Type B pancreatic cell (in vitro differentiated cells): ENCODE measurements at regions not wholly inside any gene's neighbourhood (a gene's known extent, or its start where the extent isn't known, plus 50 kb on each side); places are given as distances from the start of the nearest gene placed in this dataset.

Source experiments
- DNase-seq: peaks from one replicate; pipeline ENCODE4 v3.0.0; 2021; ENCODE audit warnings: mixed read lengths; ENCODE audit not compliant: unreplicated experiment; ENCODE audit errors: extremely low spot score
- H3K27ac Mint-ChIP-seq: 2 replicates; pipeline ENCODE4 v1.8.0; 2021; ENCODE audit warnings: mild to moderate bottlenecking, mixed read lengths
- H3K27me3 Mint-ChIP-seq: 2 replicates; pipeline ENCODE4 v1.8.0; 2021; ENCODE audit warnings: mixed read lengths
- H3K36me3 Mint-ChIP-seq: 2 replicates; pipeline ENCODE4 v1.8.0; 2021; ENCODE audit warnings: mixed read lengths
- H3K4me1 Mint-ChIP-seq: one replicate; pipeline ENCODE4 v1.8.0; 2021; ENCODE audit warnings: mixed read lengths; ENCODE audit not compliant: unreplicated experiment
- H3K4me3 Mint-ChIP-seq: 2 replicates; pipeline ENCODE4 v1.8.0; 2021; ENCODE audit warnings: mild to moderate bottlenecking, mixed read lengths
- H3K9me3 Mint-ChIP-seq: 2 replicates; pipeline ENCODE4 v1.8.0; 2021; ENCODE audit warnings: mixed read lengths
- TF ChIP-seq, protein P1 (sequence below): fragments of 200-600 bp; sonication (generic); conservative IDR thresholded peaks from 2 replicates; pipeline ENCODE4 v1.5.0; 2021; ENCODE audit warnings: antibody characterized with exemption, mild to moderate bottlenecking

- Mint-ChIP-seq H3K4me3 (no peak overlapping the region), H3K27me3 (no peaks in the 10 kb centered on the region), H3K4me1 (no peaks in the 10 kb centered on the region), H3K27ac (no peak overlapping the region), H3K36me3 (peaks cover 3% of the 10 kb centered on the region), H3K9me3 (peaks cover 5% of the 10 kb centered on the region)
- no peak for DNase-seq
- TF ChIP-seq, protein P1, sequence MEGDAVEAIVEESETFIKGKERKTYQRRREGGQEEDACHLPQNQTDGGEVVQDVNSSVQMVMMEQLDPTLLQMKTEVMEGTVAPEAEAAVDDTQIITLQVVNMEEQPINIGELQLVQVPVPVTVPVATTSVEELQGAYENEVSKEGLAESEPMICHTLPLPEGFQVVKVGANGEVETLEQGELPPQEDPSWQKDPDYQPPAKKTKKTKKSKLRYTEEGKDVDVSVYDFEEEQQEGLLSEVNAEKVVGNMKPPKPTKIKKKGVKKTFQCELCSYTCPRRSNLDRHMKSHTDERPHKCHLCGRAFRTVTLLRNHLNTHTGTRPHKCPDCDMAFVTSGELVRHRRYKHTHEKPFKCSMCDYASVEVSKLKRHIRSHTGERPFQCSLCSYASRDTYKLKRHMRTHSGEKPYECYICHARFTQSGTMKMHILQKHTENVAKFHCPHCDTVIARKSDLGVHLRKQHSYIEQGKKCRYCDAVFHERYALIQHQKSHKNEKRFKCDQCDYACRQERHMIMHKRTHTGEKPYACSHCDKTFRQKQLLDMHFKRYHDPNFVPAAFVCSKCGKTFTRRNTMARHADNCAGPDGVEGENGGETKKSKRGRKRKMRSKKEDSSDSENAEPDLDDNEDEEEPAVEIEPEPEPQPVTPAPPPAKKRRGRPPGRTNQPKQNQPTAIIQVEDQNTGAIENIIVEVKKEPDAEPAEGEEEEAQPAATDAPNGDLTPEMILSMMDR = no peak
Observed at GRCh38 chr2:212921711-212922110, 229.7 kb downstream of the IKZF2 start.

DNA sequence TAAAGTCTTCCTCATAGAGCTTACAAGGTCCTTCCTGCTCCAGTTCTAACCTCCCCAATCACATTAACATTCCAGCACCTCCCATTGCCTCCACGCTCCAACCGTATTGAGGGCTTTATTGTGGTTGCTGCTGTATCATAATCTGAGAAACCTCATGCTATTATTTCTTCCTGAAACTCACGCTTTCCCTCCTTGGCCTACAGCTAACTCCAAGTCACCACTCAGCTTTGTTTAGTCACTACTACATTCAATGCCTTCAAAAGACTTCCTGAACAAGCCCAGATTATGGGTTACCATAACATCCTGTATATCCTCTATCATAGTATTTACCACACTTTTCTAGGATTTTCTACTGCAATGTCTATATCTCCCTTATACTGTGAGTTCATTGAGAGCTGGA is 230.4 kb downstream of the IKZF2 start:
- Mint-ChIP-seq H3K36me3 (peaks cover 3% of the 10 kb centered on the region), H3K27me3 (no peaks in the 10 kb centered on the region), H3K4me3 (no peak overlapping the region), H3K27ac (peak overlapping the region; percentile 19), H3K4me1 (no peaks in the 10 kb centered on the region), H3K9me3 (peaks cover 5% of the 10 kb centered on the region)
- DNase-seq = no peak
- TF ChIP-seq, protein P1 = no peak

- H3K27me3 Mint-ChIP-seq = no peaks in the 10 kb centered on the region
- H3K4me3 Mint-ChIP-seq = peak overlapping the region; percentile 8
- no peak for DNase-seq
- H3K9me3 Mint-ChIP-seq = peaks cover 5% of the 10 kb centered on the region
- H3K36me3 Mint-ChIP-seq = no peaks in the 10 kb centered on the region
- peak overlapping the region; percentile 86 for H3K27ac Mint-ChIP-seq
- H3K4me1 Mint-ChIP-seq = no peaks in the 10 kb centered on the region
- TF ChIP-seq, protein P1 = no peak
Observed at GRCh38 chr2:212919238-212919637, 232.2 kb downstream of the IKZF2 start.

DNA sequence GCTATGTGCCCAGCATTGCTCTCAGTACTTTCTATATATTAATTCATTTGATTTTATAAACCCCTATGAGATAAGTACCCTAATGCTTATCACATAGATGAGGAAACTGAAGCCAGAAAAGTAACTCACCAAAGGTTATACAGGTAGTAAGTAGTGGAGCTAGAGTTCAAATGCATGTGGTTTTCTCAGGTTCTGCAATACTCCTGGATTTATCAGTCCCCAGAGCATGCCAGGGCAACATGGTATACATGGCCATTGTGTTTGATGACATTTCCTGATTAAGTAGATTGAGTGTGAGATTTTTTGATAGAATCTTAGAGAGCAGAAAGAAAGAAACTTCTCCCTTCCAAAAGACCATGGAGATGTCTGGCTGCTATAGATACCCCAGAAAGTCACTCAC is 233.1 kb downstream of the IKZF2 start:
- H3K4me3 Mint-ChIP-seq = no peak overlapping the region
- H3K27me3 Mint-ChIP-seq = no peaks in the 10 kb centered on the region
- TF ChIP-seq, protein P1 = no peak
- H3K36me3 Mint-ChIP-seq = no peaks in the 10 kb centered on the region
- peaks cover under 1% of the 10 kb centered on the region for H3K4me1 Mint-ChIP-seq
- peaks cover 5% of the 10 kb centered on the region for H3K9me3 Mint-ChIP-seq
- no peak for DNase-seq
- H3K27ac Mint-ChIP-seq = no peak overlapping the region

GRCh38 chr2:212915121-212915782 is 236.2 kb downstream of the IKZF2 start:
- TF ChIP-seq, protein P1 = no peak
- H3K36me3 Mint-ChIP-seq = no peaks in the 10 kb centered on the region
- H3K4me3 Mint-ChIP-seq = peak overlapping the region; percentile 65
- H3K27ac Mint-ChIP-seq = peak overlapping the region; percentile 83
- H3K9me3 Mint-ChIP-seq = no peaks in the 10 kb centered on the region
- H3K27me3 Mint-ChIP-seq = no peaks in the 10 kb centered on the region
- H3K4me1 Mint-ChIP-seq = peaks cover 12% of the 10 kb centered on the region
- no peak for DNase-seq
